EH (cell line): ENCODE measurements at regions not wholly inside any gene's neighbourhood (a gene's known extent, or its start where the extent isn't known, plus 50 kb on each side); places are given as distances from the start of the nearest gene placed in this dataset.
A peak's percentile ranks its signal among the peaks of the same experiment; 100 is the strongest.

Experiments used
- DNase-seq: peaks from one replicate; pipeline ENCODE4 v3.0.0-alpha.2; 2015; ENCODE audit warnings: low read depth

DNA sequence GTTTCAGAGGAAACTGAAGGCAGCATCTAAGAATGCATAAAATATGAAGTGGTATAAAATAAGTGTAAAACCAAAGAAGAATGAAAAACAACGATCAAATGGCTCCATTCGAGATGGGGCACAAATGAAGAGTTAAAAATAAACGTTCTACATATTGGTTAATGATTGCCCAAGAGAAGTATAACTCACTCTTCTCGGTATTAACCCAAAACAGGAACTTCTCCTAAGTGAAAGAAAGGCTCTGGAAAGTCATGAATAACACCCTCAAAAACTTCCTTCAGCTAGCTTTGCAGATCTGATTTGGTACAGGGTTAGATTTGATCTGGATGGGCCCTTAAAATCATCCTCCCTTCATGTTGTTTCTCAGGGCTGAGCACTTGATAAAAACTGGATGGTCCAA lies 94.3 kb upstream of the ADO start:
- DNase-seq: no peak

- peak; percentile 9 for DNase-seq
These were observed 89.1 kb upstream of the ADO start for GRCh38 chr10:62715383-62715782.

GRCh38 chr10:62718585-62718984 lies 85.9 kb upstream of the ADO start:
- no peak for DNase-seq

GRCh38 chr10:62719061-62719460 lies 85.5 kb upstream of the ADO start:
- DNase-seq: no peak

DNA sequence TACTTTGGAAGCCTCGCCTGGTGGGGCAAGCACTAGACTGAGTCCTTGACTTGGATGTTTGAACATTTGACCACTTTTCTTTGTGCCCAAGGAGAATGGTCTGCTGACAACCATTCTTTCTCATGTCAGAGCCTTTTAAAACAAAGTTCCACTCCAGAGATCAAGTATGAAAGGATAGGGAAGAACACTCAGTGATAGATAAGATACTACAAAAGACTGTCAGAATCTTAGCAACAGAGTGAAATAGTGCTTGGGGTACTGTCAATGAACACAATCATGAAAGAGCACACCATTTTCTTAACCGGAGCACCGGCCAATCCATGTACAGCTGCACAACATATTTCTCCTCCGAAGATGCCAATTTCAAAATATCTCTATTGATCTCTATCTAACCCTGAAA lies 82.8 kb upstream of the ADO start:
- no peak for DNase-seq

DNA sequence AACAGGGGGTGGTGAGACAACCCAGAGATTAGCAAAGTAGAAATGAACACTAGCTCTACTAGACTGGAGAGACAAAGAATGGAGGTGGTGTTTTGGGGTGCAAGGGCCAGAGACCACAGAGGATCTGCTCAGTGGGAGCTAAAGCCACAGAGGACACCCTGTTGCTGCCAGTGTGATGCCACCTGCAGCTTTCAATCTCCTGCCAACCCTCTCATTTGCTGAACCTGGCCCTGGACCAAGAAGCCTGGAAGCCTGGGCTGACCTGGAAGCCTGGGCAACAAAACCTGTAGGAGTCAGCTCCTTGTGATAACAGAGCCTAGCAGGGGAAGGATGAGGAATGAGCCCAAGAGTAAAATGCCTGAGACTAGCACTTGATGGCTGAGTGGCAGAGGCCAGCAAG lies 81.1 kb upstream of the ADO start:
- DNase-seq: no peak

DNA sequence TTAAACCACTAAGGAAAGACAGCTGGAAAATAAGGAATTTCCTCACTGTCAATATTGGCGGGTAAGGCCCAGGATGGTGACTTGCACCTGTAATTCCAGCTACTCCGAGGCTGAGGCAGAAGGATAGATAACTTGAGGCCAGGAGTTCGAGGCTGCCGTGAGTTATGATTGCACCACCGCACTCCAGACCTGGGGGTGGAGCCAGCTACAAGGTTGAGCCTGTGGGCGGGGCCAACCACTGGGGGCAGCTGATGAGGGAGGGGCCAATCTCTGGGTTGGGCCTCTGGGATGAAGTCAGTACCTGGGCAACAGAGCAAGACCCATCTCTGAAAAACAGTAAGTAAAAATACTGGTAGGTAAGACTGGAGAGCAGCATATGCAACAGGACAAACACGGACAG lies 80.1 kb upstream of the ADO start:
- DNase-seq: no peak

GRCh38 chr10:62726142-62726541 lies 78.4 kb upstream of the ADO start:
- no peak for DNase-seq

- DNase-seq: no peak
These were observed 77.9 kb upstream of the ADO start for GRCh38 chr10:62726638-62727037.

DNA sequence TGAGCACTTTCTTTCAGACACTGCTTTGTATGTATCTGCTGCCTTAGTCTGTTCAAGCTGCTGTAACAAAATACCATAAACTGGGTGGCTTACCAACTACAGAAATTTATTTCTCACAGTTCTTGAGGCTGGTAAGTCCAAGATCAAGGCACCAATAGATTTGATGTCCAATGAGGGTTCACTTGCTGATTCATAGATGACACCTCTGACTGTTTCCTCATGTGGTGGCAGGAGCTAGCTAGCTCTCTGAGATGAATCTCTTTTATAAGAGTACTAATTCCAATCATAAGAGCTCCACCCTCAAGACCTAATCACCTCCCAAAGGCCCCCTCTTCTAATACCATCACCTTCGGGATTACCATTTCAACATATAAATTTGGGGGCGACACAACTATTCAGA lies 76.6 kb upstream of the ADO start:
- DNase-seq: no peak

GRCh38 chr10:62728479-62728878 lies 76.0 kb upstream of the ADO start:
- DNase-seq: no peak

DNA sequence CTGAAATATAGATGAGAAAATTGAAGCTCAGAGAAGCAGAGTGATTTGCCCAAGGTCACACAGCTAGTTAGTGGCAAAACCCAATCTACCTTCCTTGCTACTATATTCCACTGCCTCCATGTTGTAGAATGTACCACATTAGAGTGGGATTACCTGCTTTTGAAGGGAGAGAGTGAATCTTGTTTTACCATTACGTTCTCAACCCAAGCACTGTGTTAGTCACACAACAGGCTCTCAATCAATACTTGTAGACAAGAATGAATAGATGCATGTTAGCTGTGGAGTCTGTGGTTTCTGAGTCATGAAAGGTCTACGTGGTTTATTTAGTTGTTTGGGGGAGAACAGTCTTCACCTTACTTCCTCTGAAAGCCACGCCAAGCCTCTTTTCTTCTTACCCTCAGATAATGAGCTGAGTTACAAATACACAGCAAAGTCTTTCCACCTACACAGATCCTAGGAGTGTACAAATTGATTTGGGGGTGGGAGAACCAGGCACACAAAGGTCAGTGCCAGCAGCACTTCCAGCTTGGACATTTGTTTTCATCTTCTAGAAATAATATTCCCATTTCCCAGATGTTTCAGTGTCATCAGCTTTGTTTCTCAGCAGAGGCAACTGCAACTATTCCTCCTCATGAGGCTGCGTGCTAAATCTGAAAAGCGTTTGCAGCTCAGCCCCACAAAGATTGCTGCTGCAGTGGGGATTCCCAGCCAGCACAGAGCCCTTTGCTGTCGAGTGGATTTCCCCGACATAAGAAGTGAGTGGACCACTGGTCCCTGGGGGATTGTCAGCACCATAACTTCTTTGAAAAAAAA lies 71.5 kb upstream of the ADO start:
- DNase-seq: peak; percentile 37

DNA sequence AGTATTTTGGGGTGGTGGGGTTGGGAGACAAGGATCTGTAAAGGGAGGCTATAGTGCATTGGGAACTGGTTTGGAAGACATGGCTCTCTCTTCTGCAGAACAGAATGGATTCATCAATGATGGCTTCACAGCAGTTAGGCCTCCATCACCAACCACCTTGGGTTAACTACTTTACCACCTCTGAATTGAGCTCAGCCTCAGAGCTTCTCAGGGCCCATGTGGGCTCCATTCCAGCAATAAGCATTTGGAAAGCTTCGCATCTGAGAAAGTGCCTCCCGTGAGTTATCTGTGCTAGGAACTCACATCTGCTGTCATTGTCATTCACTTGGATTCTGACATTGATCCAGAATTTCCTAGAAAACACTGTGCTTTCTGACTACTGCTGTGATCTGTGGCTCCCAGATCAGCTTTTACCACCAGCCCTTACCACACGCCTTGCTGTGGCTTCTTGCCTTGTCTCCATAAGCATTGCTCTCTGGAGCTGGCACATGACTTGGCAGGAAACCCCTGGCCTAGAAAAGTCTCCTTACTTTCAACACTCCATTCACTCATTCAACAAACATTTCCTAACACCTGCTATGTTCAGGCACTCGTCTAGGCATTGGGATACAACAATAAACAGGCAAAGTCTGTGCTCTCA lies 70.7 kb upstream of the ADO start:
- no peak for DNase-seq

DNA sequence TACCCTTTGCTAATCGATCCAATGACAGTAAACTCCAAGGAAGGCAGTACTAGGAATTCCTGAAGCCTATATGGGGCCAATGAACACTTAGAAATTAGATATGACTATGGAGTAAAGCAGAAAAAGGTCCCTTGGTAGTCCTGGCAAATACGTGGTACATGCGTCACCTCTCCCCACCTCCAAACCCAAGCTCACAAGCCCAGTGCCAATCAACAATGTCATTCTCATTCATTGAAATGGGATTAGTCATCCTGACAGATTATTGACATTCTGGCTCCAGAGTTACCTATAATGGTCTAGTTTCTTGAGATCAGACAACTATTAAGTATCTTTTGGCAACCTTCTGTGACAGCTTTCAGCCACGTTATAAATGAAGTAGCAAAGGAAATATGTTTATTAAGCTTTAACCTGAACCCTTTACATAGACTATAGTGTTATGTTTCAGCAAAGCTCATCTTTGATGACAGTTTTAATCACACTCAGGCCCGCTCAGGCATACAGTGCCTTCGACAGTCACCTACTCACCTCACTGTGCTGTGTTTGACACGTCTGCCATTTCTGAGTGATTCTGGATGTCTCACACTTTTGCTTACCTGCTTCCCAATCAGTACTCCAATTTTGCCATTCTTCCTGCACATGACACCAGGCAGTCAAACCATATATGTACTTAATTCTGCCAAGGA lies 69.6 kb upstream of the ADO start:
- no peak for DNase-seq

DNA sequence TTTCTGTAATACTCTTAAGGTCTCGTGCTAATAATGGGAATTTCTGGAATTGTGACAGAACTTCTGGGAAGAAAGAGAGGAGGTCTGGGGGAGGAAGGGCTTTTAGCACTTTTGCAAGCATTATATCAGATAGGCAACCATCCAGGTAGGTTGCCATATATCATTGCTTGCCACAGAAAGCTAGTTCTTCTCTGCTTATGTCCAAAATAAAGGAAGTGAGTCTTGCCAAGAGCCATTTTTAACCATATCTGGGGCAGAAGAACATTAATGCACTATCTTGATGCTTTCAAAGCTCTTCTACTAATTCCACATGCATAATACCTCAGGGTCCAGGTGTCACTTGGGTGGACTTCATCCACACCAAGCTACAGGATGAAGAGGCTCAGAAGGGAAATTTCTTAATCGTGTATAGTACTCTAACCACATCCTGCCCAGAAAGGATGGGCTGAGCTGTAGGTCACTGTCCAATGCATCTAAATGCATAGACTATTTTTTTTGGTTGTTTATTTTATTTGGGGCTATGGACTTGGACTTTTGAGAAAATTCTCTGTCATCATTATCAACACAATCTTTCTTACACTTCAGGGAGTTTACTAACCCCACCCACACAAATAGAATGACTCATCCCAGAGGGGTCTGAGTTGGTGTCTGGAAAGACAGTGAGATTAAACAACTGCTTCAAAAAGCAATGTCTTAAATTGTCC lies 68.9 kb upstream of the ADO start:
- DNase-seq: peak; percentile 59

GRCh38 chr10:62736168-62736546 lies 68.4 kb upstream of the ADO start:
- DNase-seq: no peak

GRCh38 chr10:62738916-62739315 lies 65.6 kb upstream of the ADO start:
- peak; percentile 68 for DNase-seq

GRCh38 chr10:62740885-62741745 lies 63.4 kb upstream of the ADO start:
- DNase-seq: no peak

DNA sequence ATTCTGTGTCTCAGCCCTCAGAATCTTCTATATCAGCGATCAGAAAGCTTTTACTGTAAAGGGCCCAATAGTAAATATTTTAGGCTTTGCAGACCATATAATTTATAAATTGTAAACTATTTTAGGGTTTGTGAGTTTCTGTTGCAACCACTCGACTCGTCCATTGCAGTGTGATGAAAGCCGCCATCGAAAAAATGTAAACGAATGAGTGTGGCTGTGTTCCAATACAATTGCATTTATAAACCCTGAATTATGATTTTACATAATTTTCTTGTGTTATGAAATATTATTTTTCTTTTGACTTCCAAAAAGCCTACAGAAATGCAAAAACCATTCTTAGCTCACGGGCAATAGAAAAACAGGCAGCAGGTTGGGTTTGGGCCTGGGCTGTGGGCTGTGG lies 62.5 kb upstream of the ADO start:
- DNase-seq: no peak

DNA sequence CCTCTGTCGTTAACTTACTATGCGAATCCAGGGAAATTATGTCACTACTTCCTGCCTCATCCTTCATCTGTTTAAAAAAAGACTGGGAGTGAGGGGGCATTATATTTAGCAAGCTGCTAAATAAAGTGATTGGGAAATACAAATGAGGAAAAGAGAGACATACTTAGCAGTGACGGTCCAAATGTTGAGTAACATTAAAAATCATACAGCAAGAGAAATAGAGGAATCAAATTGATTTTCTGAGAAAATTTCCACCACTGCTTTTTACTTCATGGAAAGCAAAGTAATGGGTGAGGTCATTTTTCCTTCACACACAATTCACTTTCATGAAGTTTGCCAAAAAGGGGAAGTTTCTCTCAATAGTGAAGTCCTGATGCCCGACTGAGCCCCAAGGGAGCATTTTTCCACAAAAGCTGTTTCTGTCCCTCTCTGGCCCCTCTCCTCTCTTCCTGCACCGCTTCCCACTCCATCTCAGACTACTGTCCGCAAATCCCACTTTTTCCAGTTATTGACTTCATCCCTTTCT lies 61.9 kb upstream of the ADO start:
- peak; percentile 9 for DNase-seq

GRCh38 chr10:62744136-62744535 lies 60.4 kb upstream of the ADO start:
- DNase-seq: peak; percentile 61
